Omental fat pad (tissue), 3 donors: ENCODE measurements at regions not wholly inside any gene's neighbourhood (a gene's known extent, or its start where the extent isn't known, plus 50 kb on each side); places are given as distances from the start of the nearest gene placed in this dataset.
"Not testable (repeated sequence)": the region's sequence is repeated elsewhere in the genome, so short reads cannot be mapped to it uniquely, and the experiment has no call there.

Source experiments
- ATAC-seq: fragments of 150-250 bp; one replicate; pipeline ENCODE4 v1.9.1; 2016; ENCODE audit warnings: mild to moderate bottlenecking, moderate library complexity; ENCODE audit not compliant: low FRiP score
- DNase-seq: peaks from one replicate; pipeline ENCODE4 v3.0.0-alpha.2; 2019; ENCODE audit warnings: low spot score
- CTCF ChIP-seq, 3 donors: fragments of 450-650 bp; IDR thresholded peaks; one replicate each; pipeline ENCODE4 v1.5.1; 2016 to 2017; ENCODE audit warnings: antibody characterized with exemption in 3 of 3, mild to moderate bottlenecking in 3 of 3, moderate library complexity in 2 of 3

GRCh38 chr4:91838181-91838861 is 465.4 kb upstream of the GRID2 start:
- no peak for TF ChIP-seq CTCF (IDR thresholded peaks at IDR 0.05)
- no peak for ATAC-seq

GRCh38 chr4:91840359-91840758 is 463.4 kb upstream of the GRID2 start:
- no peak for TF ChIP-seq CTCF (IDR thresholded peaks at IDR 0.05)
- DNase-seq: no peak
- ATAC-seq: no peak

More at GRCh38 chr4:91838181-91838861, 465.4 kb upstream of the GRID2 start:
- no peak for DNase-seq

GRCh38 chr4:91846233-91846632 is 457.5 kb upstream of the GRID2 start:
- TF ChIP-seq CTCF (IDR thresholded peaks at IDR 0.05): no peak
- DNase-seq (no peak), ATAC-seq (no peak)

- DNase-seq (no peak), ATAC-seq (no peak)
- no peak for TF ChIP-seq CTCF (IDR thresholded peaks at IDR 0.05)
Observed at GRCh38 chr4:91851456-91851855, 452.3 kb upstream of the GRID2 start.

- no peak for TF ChIP-seq CTCF (IDR thresholded peaks at IDR 0.05)
- no peak for DNase-seq
- no peak for ATAC-seq
Observed at GRCh38 chr4:91887926-91888325, 415.8 kb upstream of the GRID2 start.

GRCh38 chr4:91891217-91891616 is 412.5 kb upstream of the GRID2 start:
- ATAC-seq, DNase-seq: not testable (repeated sequence)

- DNase-seq (no peak), ATAC-seq (no peak)
- TF ChIP-seq CTCF (IDR thresholded peaks at IDR 0.05): no peak
Observed at GRCh38 chr4:91894006-91894405, 409.8 kb upstream of the GRID2 start.
